ENCODE measurements at regions not wholly inside any gene's neighbourhood (a gene's known extent, or its start where the extent isn't known, plus 50 kb on each side); places are given as distances from the start of the nearest gene placed in this dataset.

DNA sequence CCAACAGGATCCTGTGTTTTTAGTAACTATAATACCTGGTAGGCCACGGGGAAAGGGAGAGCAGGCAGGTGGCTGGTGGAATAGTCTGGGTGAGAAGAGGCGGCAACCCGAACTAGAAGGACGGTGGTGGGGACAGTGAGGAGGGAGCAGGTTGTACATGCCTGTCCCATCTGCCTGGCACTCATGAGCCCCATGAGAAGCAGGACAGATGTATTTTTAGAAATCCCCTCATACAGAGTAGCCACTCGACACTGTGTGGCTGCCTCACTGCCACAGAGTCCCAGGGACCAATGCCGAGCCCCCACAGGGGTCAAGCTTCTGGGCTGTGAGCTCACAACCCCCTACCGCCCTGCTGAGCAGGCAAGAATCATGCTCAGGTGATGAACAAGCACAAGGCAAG, 136.6 kb downstream of the SEC61B start:
- TF ChIP-seq POLR2AphosphoS5 (IDR thresholded peaks at IDR 0.05) (no peak), EP300 (IDR thresholded peaks at IDR 0.05) (no peak), POLR2A (IDR thresholded peaks at IDR 0.05) (no peak), CTCF (IDR thresholded peaks at IDR 0.05) (no peak)
- Histone ChIP-seq H3K4me1 (peaks cover 0 to 32% (median 0%) of the 10 kb centered on the region in 3 donors), H3K9me3 (no peaks in the 10 kb centered on the region), H3K27me3 (peaks cover 10% of the 10 kb centered on the region), H3K36me3 (no peaks in the 10 kb centered on the region), H3K4me3 (no peak overlapping the region), H3K27ac (no peak overlapping the region)
- no peak for ATAC-seq
- 85 to 92% methylated on average over 4 of the region's 7 CpGs for WGBS, 2 donors (ENCODE audit: low coverage in 1 of 2)

GRCh38 chr9:99359336-99359735, 137.3 kb downstream of the SEC61B start:
- ATAC-seq = no peak
- TF ChIP-seq CTCF (IDR thresholded peaks at IDR 0.05) (no peak), EP300 (IDR thresholded peaks at IDR 0.05) (no peak), POLR2AphosphoS5 (IDR thresholded peaks at IDR 0.05) (no peak), POLR2A (IDR thresholded peaks at IDR 0.05) (no peak)
- H3K27ac ChIP-seq = no peak overlapping the region

GRCh38 chr9:99360026-99360425, 137.9 kb downstream of the SEC61B start:
- no peak for ATAC-seq
- Histone ChIP-seq H3K4me3 (no peak overlapping the region), H3K27me3 (peaks cover 10% of the 10 kb centered on the region), H3K27ac (no peak overlapping the region), H3K4me1 (peaks cover 0 to 25% (median 0%) of the 10 kb centered on the region in 3 donors), H3K9me3 (no peaks in the 10 kb centered on the region), H3K36me3 (no peaks in the 10 kb centered on the region)
- no peak for TF ChIP-seq POLR2AphosphoS5 (IDR thresholded peaks at IDR 0.05)
- no peak for TF ChIP-seq CTCF (IDR thresholded peaks at IDR 0.05)
- TF ChIP-seq EP300 (IDR thresholded peaks at IDR 0.05) = no peak
- TF ChIP-seq POLR2A (IDR thresholded peaks at IDR 0.05) = no peak
- no CpG with 5 or more reads among the region's 2 CpGs for WGBS, 2 donors (ENCODE audit: low coverage in 1 of 2)

More at GRCh38 chr9:99359336-99359735, 137.3 kb downstream of the SEC61B start:
- Histone ChIP-seq H3K4me3 (no peak overlapping the region), H3K27me3 (peaks cover 10% of the 10 kb centered on the region), H3K36me3 (no peaks in the 10 kb centered on the region), H3K4me1 (peaks cover 0 to 25% (median 0%) of the 10 kb centered on the region in 3 donors), H3K9me3 (no peaks in the 10 kb centered on the region)
- 20 to 57% methylated on average over 2 to 7 of the region's 10 CpGs for WGBS, 2 donors (ENCODE audit: low coverage in 1 of 2)

- TF ChIP-seq CTCF (IDR thresholded peaks at IDR 0.05) = no peak
- no peak for TF ChIP-seq EP300 (IDR thresholded peaks at IDR 0.05)
- TF ChIP-seq POLR2AphosphoS5 (IDR thresholded peaks at IDR 0.05) = no peak
- TF ChIP-seq POLR2A (IDR thresholded peaks at IDR 0.05) = no peak
- no peaks in the 10 kb centered on the region for H3K36me3 ChIP-seq
- H3K27ac ChIP-seq = no peak overlapping the region
- H3K4me1 ChIP-seq = peaks cover 0 to 37% (median 0%) of the 10 kb centered on the region in 3 donors
- WGBS, 2 donors (ENCODE audit: low coverage in 1 of 2) = no CpG with 5 or more reads among the region's 8 CpGs
- no peaks in the 10 kb centered on the region for H3K9me3 ChIP-seq
- H3K4me3 ChIP-seq = no peak overlapping the region
- no peak for ATAC-seq
- peaks cover 10% of the 10 kb centered on the region for H3K27me3 ChIP-seq
Observed at GRCh38 chr9:99361817-99362216, 139.7 kb downstream of the SEC61B start.

DNA sequence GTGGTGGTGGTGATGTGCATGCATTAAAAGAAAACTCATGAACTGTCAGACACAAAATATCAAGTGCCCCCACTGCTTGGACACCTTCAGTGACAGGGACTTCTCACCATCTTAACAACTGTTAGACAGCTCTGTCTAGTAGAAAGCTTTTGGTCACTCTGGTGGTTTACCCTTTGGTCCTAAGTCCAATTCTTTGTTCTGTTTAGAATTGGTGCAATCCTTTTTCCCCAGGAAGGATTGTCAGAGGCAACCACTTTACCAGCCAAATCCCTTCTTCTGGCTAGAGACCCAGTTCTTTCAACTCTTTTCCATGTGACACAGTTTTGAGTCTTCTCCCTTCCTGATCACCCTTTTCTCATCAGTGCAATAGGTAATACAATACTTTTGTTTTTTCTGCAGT, 140.2 kb downstream of the SEC61B start:
- no peak for TF ChIP-seq POLR2AphosphoS5 (IDR thresholded peaks at IDR 0.05)
- no peak for TF ChIP-seq POLR2A (IDR thresholded peaks at IDR 0.05)
- TF ChIP-seq EP300 (IDR thresholded peaks at IDR 0.05) = no peak
- no peak for TF ChIP-seq CTCF (IDR thresholded peaks at IDR 0.05)
- Histone ChIP-seq H3K4me3 (no peak overlapping the region), H3K4me1 (peaks cover 0 to 40% (median 0%) of the 10 kb centered on the region in 3 donors), H3K27me3 (peaks cover 10% of the 10 kb centered on the region), H3K27ac (no peak overlapping the region), H3K36me3 (no peaks in the 10 kb centered on the region), H3K9me3 (no peaks in the 10 kb centered on the region)
- ATAC-seq = no peak
